CD4-positive, alpha-beta T cell treated with Interleukin-4 for 4 hours (primary cell): ENCODE measurements at regions not wholly inside any gene's neighbourhood (a gene's known extent, or its start where the extent isn't known, plus 50 kb on each side); places are given as distances from the start of the nearest gene placed in this dataset.
A peak's percentile ranks its signal among the peaks of the same experiment; 100 is the strongest.
"Not testable (repeated sequence)": the region's sequence is repeated elsewhere in the genome, so short reads cannot be mapped to it uniquely, and the experiment has no call there.

Experiments
- DNase-seq: peaks from one replicate; pipeline ENCODE4 v3.0.0-alpha.2; 2020

DNA sequence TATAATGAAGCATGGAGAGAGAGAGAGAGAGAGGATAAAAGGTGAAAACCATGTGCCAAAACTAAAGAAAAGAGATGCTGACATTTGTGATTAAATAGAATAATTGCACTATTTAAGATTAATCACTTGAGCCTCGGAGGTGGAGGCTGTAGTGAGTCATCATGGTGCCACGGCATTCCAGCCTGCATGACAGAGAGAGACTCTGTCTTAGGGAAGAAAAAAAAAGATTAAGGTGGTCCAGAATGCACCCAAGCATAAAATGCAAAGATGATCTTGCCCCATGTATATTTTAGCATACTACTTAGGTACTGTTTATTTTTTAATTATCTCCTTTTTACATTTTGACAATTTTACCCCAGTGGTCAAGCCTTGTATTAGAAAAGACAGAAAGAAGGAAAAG, 742.5 kb downstream of the SPATA31A1 start:
- not testable (repeated sequence) for DNase-seq

DNA sequence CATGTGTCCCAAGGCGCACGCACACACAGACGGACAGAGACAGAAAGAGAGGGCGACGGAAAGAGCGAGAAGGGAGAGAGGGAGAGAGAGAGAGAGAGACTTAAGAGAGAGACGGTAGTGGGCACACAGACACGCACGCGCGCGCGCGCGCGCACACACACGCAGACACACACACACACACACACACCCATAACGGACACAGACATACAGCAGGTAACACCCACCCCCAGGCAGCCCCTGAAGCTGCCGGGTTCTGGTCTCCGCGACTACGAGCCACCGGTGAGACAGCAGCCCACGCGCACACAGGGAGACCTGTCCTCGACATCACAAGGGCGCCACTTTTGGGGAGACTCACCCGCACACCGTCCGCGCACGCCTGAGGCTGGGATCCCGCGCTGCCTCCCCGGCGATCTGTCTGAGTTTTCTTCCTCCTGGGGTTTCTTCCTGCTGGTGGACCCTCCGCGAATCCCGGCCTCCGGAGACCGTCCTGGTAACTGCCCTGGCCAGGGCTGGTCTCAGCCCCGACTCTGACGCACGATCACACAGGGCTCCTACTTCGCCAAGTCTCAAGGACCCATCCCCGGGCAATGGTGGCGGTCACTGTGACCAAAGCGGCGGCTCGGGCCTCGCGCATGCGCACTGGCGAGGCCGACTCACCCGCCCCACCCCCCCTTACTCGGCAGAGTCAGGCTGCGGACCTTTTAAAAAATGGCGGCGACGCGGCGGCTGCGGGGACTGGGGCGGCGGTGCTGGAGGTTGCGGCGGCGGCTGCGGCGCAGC, 750.7 kb downstream of the SPATA31A1 start:
- DNase-seq, result peak; percentile 34

DNA sequence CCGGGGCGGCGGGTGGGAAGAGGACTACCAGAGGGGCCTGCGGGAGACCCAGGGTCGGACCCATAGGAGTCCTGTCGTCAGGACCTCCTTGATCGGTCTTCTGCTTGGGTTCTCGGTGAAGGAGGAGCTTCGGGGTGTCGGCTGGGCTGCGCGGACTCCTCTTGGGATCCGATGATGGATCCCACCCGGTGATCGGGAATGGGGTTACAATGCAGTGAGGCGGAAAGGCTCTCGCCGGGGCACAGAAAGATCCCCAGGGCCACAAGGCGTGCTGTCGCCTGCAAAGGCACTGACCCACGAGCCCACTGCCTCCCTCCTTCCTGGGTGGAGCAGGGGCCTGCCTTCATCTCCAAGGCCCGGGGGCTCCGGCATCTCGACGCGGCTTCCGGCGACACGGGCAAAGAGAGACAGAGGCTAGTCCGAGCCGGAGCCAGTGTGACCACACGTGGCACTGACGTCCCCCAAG, 751.3 kb downstream of the SPATA31A1 start:
- not testable (repeated sequence) for DNase-seq

DNA sequence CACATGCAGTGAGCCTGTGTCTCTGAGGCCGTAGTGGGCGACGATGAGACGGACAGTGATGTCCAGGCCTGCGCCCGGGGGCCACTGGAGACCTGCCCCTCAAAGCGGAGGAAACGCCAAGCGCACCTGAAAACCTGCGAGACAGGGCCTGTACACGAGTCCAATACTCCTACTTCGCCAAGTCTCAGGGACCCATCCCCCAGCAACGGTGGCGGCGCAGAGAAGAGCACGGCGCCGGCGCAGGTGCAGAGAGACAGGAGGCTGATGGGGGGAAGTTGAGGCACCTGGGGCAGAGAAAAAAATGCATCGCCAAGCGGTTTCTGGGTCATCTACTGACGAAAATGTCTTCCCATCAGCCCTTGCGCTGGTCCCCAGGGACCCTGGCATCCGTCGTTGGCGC, 751.8 kb downstream of the SPATA31A1 start:
- DNase-seq, result not testable (repeated sequence)

DNA sequence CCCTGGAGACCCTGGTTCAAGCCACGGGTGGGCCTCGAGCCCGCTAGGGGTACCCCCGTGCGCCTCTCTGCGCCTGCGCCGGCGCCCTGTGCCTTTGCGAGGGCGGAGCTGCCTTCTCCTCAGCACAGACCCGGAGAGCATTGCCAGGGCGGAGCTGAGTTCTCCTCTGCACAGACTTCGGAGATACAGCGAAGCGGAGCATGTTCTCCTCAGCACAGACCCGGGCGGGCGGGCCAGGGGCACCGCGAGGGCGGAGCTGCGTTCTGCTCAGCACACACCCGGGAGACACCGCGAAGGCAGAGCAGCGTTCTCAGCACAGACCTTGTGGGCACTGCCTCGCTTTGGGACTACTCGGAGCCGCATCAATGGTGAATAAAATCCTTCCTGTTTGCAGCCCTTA, 753.0 kb downstream of the SPATA31A1 start:
- not testable (repeated sequence) for DNase-seq

DNA sequence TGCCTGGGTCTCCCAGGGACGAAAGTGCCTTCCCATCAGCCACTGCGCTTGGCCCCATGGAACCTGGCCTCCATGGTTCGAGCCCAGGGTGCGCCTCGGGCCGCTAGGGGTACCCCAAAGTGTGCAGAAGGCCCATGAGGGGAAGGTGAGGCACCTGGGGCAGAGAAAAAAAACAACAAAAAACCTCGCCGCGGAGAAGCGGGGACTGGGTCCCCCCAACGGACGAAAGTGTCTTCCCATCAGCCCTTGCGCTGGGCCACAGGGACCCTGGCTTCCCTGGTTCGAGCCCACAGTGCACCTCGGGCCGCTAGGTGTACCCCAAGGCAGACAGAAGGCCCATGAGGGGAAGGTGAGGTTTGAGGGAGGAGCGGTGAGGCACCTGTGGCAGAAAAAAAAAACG, 755.3 kb downstream of the SPATA31A1 start:
- DNase-seq, result not testable (repeated sequence)

DNA sequence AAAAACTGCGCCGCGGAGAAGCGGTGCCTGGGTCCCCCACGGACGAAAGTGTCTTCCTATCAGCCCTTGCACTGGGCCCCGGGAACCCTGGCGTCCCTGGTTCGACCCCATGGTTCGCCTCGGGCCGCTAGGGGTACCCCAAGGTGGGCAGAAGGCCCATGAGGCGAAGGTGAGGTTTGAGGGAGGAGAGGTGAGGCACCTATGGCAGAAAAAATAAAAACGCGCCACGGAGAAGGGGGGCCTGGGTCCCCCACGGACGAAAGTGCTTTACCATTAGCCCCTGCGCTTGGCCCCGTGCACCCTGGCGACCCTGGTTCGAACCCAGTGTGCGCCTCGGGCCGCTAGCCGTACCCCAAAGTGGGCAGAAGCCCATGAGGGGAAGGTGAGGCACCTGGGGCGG, 756.1 kb downstream of the SPATA31A1 start:
- not testable (repeated sequence) for DNase-seq

DNA sequence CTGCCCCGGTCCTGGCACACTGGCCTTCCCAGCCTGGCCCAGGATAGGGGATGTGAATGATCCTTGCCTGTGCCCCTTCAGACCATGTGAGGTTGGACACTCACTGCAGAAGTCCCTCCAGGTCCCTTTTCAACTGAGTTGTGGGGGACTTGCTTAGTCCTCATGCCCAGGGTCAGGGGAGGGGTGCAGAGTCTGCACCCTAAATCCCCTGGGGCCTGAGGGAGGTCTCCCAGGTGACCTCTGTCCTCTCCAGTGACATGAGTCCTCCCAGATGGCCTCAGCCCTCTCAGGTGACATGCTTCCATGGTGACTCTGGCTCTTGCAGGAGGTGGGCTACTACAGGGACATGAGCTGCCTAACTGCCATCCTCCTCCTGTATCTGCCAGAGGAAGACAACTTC, 775.1 kb downstream of the SPATA31A1 start:
- not testable (repeated sequence) for DNase-seq

DNA sequence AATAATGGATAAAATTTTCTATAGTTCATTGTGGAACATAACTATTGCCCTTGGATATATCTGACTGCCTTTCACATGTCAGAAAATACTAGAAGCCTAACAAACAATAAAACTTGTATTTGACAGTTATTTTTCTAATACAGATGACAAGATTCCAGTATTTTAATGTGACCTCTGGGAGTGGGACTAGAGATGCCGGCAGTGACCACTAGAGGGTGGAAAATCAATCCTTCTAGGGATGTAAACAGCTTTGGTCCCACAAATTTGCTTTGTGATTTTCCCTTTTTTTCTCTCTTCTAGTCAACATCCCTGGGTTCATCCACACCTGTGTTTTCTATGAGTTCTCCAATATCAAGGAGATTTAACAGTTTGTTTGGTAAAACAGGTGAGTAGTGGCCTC, 813.7 kb downstream of the SPATA31A1 start:
- DNase-seq, result not testable (repeated sequence)

DNA sequence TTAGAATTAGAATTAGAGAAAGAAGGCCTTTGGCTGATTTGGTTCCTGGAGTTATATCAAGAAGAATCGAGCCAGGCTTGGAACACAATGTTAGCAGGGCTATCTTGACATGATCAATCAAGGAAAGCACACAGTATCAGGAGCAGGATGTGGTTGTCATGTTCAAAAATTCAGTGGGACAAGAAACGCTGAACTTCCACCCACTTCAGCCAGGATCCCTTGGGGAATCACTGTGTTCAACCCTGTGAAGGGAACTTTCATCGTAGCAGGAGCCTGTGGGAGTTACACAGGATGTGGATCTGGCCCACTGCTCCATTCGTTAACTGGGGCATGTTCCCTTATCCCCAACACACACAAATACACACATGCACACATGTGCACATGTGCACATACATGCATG, 817.8 kb downstream of the SPATA31A1 start:
- not testable (repeated sequence) for DNase-seq

DNA sequence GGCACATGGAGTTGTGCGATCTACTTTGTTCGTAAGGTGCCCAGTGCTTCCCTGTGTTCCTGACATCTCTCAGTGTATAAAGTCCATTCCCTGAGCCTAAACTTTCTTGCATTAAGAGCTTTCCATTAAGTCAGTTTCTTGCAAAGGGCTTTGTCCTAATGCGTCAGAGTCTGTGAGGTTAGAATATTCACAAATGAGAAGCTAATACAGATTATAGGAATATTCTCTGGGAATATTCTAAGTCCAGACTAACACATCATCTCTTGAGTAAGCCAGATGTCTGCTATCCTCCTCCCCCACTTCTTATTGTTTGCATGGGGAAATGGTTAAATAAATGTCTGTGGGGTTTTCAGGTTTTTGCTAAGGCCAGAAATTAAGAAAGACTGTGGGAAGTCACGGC, 818.6 kb downstream of the SPATA31A1 start:
- DNase-seq, result not testable (repeated sequence)

DNA sequence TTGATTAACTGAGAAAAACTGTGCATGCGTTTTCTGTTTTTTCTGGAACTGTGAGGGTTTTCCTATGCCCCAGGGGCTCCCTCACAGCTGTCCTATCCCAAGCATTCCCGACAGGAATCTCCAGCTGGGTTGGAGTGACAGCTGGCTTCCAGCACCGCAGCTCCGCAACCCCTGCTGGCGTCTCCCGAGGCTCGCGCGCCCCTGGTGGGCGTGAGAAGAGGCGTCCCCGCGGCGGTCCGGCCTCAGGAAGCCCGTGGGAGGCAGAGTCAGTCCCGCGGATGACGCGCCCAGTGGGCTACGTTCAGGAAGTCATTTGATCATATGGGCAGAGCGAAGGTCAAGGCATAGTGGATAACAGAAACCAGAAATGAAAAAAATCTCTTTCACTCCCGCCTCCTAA, 821.9 kb downstream of the SPATA31A1 start:
- DNase-seq, result not testable (repeated sequence)

DNA sequence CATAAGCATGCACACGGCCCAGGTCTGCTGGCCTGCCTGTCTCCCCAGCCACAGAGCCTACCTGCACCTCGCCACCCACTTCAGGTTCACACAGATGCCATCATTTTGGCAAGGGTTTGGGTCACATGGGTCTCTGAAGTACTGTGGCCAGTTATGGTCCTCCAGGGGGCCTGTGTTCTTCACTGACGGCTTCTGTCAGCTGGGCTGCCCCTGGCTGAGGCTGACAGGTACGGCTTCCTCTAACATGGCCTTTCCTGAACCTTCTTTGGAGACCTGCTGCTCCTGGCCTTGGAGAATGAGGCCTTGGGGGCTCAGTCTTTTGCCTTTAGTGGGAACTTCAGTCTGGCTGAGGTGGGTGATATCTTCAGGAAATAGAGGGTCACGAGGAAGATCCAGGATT, 835.9 kb downstream of the SPATA31A1 start:
- DNase-seq, result not testable (repeated sequence)

DNA sequence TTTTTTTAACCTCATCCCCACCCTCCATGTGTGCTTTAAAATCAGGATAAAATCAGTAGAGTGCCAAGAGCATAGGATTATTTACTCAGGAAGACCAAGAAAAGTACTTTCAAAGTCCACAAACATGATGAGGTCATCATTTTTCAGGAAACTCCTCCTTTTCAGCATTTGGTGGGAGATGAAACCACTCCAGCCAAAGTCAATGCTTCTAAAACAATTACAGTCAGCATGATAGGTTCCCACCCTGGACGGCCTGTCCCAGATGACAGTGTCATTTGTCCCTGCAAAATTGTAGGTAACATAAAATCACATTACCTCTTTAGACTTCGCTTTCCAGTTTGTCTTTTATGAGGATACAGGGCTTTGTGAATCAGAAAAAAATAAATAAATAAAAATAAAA, 836.7 kb downstream of the SPATA31A1 start:
- DNase-seq, result not testable (repeated sequence)

DNA sequence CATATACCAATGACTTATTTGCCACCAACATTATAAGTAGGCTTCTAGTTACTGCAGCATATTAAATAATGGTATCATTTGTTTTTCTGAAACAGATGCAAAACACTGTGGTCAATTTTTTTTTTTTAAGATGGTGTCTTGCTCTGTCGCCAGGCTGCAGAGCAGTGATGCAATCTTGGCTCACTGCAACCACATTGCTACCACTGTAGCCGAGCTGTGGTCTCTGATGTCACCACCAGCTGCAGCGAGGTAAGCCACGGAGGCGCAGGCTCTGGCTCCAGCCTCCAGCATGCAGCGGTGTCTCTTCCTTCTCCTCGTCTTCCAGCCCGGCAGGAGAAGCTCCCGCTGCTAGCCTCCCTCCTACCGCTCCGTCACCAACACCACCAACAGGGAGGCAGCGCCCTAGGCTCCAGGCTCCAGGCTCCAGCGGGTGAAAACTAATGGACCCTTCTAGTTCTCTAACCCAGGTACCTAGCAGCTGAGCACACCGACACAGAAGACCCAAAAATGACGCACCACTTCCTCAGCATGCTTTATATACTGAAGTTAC, 840.8 kb downstream of the SPATA31A1 start:
- not testable (repeated sequence) for DNase-seq

DNA sequence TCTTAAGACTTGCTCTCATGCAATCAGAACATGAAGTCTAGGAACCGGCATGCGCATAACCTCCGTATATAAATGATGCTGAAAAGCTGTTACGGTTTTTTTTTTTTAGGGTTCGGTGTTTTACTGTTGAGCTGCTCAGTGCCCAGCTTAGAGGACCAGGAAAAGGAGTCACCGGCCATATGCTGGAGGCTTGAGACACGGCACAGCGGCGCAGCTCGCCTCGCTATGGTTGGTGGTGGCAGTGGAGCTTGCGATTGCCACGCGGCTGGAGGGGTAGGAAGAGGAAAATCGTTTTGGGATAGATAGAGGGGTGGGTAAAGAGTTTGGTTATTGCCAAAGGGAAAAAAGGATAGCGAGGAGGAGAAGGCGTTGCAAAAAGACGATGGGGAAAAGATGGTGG, 841.3 kb downstream of the SPATA31A1 start:
- DNase-seq, result not testable (repeated sequence)

DNA sequence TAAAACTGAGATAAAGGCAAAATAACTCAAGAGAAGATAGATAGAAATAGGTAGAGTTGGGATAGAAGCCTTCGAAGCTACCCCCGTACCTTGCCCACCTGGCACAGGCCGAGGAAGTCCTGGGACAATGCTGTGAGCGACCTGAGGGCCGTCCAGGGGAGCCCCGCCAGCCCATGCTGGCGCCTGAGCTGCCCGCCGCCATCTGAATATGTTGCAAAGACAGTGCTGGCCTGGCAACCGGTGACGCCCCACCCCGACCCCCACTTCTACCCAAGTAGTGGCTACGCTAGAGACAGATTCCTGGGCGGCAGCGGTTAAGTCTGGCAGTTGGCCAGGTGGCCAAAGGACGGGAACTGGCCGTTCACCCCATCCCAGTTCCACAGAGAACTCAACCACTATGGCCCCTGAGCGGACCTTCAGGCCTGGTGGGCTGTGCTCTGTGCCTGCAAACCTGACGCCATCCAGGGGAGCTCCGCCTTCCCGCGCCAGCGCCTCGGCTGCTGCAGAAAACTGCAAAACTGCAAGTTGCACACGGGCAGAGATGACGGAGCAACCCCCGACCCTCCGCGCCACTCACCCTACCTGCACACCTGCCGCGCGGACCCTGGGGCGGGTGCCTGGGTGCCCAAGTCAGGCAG, 866.2 kb downstream of the SPATA31A1 start:
- DNase-seq, result not testable (repeated sequence)

DNA sequence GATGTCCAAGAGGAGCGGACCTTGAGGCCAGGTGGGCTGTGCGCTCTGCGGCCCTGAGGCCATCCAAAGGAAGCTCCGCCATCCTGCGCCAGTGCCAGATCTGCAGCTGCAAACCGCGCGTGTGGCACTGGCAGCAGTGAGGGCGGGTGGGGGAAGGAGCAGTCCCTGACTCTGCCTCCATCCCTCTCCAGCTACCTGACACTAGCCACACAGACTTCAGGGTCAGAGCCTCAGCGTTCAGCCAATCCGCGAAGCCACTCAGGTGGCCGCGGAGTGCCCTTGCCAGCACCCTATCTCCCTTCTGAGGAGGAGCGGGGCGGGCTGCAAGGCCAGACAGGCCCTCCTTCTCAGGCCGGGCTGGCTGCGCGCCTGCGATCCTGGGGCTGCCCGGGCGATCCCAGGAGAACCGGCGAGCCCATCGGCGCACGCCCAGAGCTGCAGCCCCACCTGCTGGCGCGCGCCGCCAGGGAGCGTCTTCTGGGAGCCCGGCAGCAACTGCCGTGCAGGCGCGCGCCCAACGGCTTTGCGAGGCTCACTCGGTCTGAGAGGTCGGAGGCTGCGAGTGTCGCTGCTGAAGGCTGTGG, 867.2 kb downstream of the SPATA31A1 start:
- not testable (repeated sequence) for DNase-seq

DNA sequence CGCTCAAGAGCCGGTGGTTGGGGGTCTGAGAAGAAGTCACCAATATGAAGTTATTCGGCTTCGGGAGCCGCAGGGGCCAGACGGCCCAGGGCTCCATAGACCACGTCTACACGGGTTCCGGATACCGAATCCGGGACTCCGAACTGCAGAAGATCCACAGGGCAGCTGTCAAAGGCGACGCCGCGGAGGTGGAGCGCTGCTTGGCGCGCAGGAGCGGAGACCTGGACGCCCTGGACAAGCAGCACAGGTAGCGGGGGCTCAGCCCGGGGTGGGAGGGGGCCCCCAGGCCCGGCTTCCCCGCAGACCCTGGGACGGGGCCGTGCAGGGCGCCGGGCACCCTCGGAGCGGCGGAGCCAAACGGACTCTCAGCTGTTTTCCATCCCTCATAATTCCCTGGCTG, 867.9 kb downstream of the SPATA31A1 start:
- not testable (repeated sequence) for DNase-seq
